GM18517 (cell line): ENCODE measurements at regions not wholly inside any gene's neighbourhood (a gene's known extent, or its start where the extent isn't known, plus 50 kb on each side); places are given as distances from the start of the nearest gene placed in this dataset.
"Not testable (repeated sequence)": the region's sequence is repeated elsewhere in the genome, so short reads cannot be mapped to it uniquely, and the experiment has no call there.

ENCODE experiments used
- ATAC-seq: cut with Tn5 transposase; IDR thresholded peaks from one replicate; pipeline ENCODE4 v1.9.1; 2021; ENCODE audit warnings: mild to moderate bottlenecking, moderate library complexity; ENCODE audit not compliant: unreplicated experiment

DNA sequence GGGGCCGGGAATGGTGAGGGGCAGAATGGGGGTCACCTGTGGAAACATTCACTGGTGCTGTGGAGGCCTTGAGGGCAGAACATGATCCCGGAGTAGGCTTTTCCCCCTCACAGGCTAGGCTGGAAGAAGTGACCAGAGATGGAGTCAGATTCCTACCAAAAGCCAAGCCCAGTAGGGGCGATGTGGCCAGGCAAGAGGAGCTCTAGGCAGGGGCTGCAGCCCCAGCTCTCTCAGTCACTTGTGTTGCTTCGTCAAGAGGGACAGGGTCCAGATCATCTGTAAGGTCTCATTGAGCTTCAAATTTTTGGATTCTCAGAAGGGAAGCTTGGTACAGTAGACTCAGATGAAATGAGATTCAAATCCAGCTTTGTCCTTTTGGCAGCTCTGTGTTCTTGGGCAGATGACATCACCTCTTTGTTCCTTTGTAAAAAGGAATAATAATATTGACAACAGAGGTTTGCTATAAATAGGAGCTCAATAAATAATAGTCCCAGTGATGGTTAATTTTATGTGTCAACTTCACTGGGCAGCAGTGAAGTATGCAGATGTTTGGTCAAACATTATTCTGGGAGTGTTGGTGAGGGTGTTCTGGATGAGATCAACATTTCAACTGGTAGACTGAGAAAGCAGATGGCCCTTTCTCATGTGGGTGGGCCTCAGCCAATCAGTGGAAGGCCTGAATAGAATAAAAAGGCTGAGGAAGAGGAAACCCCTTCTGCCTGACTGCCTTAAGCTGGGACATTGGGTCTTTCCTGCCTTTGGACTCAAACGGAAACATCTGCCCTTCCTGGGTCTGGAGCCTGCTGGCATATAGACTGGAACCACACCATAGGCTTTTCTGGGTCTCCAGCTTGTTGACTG lies 324.7 kb upstream of the USP24 start:
- ATAC-seq = no peak

DNA sequence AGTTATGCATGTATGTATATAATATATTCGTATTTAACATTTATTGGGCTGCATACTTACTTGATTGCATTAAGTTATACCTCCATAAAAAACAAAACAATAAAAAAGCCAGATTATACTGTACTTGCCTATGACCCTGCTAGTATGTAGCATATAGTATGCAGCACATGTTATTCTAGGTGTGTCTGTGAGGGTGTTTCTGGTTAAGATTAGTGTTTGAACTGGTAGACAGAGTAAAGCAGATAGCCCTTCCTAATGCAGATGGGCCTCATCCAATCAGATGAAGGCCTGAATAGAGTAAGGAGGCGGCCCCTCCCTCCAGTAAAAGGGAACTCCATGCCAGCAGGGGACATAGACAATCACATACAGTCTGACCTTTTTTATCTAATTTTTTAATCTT lies 323.3 kb upstream of the USP24 start:
- ATAC-seq = no peak

DNA sequence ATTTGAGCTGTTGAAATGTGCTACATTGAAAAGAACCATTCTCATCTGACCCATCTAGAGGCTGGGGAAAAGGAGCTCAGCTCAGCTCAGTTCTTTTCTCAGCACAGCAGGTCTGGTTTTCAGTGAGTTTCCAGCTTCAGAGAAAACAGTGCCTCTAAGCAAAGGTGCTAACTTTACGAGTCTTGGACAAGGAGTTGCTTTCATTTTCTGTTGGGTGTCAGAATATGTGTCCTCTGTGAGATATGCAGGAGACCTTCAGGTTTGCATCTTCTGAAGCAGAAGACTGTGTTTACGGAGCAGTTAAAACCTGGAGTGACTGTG lies 321.3 kb upstream of the USP24 start:
- ATAC-seq = no peak

DNA sequence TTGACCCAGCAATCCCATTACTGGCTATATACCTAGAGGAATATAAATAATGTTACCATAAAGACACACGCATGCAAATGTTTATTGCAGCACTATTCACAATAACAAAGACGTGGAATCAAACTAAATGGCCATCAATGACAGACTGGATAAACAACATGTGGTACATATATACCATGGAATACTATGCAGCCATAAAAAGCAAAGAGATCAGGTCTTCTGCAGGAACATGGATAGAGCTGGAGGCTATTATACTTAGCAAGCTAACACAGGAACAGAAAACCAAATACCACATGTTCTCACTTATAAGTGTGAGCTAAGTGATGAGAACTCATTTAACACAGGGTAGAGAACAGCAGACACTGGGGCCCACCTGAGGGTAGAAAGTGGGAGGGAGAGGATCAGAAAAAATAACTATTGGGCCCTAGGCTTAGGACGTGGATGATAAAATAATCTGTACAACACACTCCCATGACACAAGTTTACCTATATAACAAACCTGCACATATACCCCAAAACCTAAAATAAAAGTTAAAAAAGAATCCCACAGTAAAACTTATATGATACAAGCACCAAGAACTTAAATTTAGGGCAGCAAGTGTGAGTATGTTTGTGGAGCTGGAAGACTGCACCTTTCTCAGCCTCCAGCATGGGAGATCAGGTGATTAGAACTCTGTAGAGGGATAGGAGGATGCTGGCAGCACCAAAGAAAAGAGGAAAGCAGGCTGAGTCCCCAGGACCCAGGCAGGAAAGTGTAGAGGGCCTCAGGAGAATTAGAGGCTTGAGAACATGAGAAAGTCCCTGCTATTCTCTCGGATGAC lies 320.8 kb upstream of the USP24 start:
- ATAC-seq = no peak

DNA sequence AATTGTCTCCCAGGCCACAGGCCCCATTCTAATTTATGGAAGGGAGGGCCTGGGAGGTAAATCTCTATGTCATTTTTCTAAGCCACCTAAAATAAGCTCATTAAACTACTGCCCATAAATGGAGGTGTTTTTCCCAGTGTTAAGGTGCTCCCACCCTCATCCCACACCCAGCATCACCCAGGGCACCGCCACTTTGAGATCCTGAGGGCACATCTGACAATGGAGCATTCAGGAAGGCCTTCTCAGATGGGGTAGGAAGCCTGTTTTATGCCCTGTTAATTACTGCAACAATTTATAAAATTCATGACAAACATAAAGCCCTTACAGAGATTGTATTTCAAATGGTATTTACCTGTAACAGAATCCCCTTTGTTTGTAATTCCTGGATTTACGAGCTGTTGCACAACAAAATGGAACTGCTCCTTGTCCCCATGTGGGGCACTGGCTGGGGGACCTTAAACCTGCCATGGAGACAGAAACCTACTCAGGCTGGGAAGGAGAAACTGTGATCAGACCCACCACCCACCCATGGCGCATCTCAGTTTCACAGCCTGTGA lies 319.5 kb upstream of the USP24 start:
- ATAC-seq = no peak

DNA sequence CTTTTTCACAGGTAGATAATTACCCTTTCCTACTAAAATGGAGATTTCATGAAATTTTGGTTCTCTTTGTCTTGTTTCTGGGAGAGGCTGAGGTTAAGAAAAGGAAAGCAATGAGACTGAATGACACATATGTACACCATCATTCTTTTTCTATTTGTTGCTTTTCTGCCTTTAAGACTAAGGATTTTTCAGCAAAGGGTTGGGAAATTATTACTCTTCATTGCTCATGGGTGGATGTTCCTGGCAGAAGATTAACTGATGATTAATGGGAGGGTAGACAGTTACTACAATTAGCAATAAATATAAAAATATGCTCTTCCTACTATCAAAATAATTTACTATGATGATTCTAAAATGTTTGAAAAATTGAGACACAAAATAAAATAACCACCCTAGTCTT lies 316.5 kb upstream of the USP24 start:
- no peak for ATAC-seq

DNA sequence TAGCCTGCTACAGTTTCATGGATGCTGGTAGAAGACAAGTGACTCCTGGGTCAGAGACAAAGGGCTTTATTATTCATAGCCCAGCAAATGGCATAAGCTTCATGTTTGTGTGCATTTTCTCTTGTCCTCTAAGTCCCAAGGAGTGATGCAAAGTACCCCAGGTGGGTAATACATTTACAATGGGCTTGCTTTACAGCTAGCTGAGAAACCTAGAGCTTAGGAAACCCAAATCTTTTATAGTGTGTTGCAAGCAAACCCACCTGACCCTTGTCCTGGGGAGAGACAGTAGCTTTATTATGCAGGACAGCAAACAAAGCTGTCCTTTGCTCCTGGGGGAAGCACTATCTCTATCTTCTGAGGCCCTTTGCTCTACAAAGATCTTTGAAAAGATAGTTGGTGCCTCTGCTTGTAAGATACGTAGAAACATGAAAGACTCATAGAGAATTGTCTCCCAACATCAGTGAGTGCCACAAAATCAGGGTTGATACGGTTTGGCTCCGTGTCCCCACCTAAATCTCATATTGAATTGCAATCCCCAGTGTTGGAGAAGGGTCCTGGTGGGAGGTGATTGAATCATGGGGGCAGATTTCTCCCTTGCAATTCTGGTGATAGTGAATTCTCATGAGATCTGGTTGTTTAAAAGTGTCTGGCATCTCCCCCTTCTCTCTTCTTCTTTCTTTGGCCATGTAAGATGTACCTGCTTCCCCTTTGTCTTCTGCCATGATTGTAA lies 315.8 kb upstream of the USP24 start:
- ATAC-seq = no peak

DNA sequence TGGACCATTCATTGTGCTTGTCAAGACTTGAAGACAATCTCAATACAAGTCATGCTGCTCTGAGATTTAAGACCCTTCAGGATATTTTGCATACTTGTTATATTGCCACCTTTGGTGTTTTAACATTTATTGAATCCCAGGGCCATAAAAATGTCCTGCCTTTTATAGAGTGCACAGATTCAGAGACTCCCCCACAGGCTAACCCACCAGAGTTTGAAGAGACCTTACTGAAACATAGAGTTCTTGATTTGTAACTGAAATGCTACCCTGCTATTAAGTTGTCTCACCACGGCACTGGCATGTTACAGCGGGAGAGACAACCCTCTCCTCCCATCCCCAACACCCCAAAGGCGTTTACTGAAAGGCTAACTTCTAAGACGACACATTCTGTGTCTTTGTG lies 313.9 kb upstream of the USP24 start:
- no peak for ATAC-seq

DNA sequence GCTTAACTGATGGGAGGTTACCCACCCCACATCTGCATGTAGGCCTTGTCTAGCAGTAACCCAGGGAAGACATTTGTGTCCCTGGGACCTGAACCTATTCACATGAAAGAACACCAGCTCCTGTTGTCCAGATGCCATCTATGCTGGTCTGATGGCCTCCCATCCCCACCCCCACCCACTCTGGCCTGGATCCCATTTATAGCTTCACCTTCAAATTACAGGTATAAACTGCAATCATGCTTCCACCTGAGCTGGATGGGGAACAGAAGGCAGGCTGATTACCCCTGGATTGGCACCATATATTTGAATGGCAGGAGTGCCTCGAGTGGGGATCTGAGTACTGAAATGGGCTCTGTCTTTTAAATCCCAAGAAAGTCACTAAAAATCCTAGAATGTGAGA lies 312.7 kb upstream of the USP24 start:
- no peak for ATAC-seq

DNA sequence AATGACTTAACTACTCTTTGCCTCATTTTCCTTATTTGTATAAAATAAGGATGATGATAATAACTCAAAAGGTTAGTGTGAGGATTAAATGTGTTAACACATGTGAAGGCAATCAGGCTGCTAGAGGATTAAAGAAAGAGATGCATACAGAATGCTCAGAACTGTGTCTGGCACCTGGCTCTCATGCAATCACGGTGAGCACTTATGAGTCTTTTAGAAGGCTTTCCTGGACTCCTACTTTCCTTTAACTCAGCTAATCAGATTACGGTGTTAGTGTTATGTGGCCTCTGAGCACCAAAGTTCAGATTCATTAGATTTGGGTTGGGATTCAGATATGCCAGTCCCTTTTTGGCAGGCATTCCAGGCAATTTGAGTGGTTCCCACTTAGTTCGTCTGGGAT lies 311.6 kb upstream of the USP24 start:
- ATAC-seq = no peak

DNA sequence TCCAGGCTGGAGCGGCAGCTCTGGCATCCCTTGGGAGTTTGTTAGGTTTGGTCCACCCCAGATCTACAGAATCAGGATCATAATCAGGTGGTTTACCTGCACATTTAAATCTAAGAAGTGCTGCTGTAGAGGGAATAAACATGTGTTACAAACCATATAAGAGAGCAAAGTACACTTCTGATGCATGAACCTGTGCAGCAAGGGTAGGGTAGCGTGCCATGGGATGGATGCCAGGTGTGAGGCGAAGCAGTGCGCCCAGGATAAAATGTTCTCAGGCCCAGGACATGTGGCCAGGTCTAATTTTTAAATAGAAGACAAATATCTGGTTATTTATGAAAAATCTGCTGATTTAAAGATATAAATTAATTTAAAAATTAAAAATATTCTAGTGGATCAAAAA lies 308.8 kb upstream of the USP24 start:
- no peak for ATAC-seq

DNA sequence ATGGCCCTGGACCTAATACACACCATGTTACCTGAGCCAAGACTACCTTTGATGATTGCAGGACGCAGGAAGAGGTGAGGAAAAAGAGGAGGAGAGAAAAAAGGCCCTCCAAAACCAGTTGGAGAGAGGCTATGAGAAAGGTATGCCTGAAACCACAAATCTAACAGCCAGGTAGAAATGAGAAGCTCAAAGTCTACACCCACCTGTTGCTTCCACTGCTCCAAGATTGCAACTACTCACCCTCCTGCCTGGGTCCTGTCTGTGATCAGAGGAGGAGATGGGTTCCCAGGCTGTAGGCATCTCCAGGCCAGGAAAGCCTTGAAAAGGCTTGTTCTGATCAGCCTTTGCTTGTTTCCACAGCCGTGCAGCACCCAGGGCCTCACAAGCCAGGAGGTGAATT lies 307.8 kb upstream of the USP24 start:
- no peak for ATAC-seq

DNA sequence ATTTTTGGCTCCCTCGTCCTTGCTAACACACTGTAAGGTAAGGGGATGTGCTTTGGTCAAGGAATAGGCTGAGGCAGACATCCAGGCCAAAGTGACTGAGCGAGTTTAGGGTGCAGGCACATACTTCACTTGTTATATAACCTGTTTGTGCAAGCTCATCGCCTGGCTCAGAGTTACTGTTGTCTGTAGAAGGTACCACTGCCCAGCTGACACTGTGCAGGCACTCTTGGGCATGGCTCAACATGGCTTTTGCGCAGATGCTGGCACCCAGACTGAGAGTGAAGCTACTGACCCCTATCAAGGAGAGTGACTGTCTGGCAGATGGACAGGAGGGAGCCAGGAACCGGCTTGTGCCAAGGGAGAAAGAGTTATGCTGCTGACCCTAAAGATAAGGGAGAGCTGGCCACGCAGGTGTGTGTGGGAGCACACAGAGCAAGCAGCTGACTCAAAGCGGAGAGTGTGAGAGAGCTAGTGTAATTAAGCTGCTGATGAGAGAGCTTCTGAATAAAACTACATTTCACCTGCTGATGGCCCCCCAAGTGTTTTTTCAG lies 307.3 kb upstream of the USP24 start:
- no peak for ATAC-seq

DNA sequence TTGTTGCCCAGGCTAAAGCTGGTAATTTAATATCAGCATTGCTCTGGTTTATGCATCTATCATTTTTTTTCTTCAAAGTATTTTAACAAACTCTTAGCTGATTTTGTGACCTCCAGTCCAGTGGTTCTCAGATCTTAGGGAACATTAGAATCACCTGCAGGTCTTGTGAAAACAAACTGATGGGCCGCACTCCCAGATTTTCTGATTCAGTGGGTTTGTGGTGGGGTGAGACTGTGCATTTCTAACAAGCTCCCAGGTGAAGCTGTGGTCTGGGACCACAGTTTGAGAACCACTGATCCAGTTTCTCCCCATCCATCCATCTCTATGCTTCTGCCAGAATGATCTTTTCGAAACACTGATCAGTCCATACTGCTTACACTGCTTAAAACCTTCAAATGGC lies 305.7 kb upstream of the USP24 start:
- no peak for ATAC-seq

DNA sequence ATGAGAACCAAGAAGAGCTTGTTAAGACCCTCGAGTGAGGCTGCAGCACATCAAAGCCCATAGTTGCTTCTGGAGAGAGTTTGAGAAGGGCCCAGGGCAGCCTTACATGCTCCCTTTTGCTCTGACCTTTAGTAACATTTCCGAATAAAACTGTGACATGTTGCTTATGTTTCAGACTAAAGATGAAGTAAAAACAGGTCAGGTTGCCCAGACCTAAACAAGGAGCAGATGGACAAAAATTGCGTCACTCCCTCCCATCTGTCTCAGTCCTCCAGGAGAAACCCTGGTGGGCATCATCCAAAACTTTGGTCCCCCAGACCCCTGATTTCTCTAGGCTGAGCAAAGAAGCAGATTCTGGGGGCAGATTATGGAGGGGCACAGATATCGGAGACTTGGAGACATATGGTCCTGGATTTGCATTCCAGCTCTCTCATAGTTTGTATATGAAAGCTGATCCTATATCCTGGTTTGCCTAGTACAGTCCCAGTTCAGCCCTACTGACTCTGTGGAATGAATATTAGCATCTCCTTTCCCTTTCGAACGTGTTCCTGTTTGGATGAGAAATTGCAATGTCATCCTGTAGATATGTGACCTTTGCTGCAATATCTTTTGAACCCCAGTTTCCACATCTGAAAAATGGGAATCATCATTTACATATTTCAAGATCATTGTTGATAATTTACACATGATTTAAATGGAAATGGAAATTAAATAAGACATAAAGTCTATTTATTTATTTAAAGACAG lies 304.9 kb upstream of the USP24 start:
- ATAC-seq = no peak

DNA sequence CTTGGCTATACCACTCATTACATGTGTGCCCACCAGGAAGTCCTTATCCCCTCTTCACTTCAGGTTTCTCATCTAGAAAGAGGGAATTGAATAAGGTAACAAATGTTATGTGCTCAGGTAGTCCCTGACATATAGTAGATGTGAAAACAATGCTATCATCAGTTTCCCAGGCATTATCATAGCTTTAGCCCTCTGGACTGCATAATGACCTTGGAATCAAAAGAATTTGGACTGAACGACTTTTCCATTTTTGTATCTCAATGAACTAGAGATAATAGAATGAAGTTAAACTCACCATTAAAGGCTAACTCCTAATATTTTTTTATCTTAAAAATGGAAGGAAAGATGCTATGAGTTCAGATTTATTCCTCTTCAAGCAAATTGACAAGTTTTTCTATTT lies 304.1 kb upstream of the USP24 start:
- no peak for ATAC-seq

DNA sequence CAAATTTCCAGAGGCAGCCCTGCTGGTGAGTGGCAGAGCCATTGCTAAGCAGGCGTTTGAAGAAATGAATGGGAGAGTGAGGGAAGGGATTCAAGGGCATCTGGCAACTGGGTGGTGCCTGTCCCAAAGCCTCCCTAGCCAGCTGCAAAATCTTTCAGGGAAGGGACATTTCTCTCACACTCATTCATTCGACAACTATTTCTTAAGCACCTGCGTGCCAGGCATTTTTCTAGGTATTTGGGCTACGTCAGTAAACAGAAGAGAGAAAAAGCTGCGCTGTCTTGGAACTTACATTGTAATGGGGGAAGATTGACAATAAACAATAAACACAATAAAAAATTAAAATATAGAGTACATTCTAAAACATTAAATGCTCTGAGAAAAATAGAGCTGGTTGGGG lies 301.9 kb upstream of the USP24 start:
- ATAC-seq = no peak

DNA sequence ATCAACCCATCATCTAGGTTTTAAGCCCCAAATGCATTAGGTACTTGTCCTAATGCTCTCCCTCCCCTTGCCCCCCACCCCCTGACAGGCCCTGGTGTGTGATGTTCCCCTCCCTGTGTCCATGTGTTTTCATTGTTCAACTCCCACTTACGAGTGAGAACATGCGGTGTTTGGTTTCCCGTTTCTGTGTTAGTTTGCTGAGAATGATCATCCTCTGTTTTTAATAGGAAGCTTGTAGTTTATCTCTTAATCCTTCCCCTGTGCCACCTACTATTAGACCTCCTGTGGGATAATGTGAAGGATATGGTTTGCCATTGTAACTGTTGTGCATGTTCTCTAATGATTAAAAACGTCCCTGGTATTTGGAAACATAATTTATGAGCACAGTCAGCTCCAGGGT lies 299.4 kb upstream of the USP24 start:
- not testable (repeated sequence) for ATAC-seq

DNA sequence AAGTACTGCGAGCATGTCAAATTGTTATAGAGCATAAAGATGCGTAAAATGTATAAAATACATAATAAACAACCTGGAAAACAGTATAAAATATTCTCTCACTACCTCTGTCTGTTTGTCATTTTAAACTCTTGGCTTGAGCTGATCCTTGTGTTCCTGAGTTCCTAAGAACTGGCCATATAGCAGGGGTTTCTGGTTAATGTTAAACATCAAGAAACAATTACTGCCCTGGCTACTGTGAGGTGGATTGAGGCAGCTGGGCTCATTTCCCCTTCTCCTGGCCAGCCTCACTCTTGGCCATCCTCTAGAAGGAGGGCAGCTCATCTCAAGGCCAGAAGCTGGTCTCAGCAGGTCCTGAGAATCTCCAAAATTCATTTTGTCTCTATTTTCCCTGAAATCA lies 297.3 kb upstream of the USP24 start:
- no peak for ATAC-seq

DNA sequence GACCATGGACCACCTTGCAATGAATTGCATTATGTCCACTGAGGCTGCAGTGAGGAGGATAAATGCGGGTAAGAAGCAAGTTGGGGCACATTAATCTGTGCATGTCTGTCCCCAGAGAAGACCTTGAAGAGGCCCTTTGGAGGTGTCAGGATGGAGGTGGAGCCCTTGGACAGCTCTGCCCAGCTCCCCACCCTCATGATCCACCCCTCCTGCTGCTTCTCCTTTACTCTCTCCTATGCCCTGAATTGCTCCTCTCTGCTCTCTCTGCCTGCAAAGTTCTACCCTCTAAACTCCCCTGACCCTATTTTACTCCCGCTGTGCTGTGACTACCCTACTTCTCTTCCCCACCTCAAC lies 292.4 kb upstream of the USP24 start:
- ATAC-seq = no peak
